Amniotic stem cell (primary cell): ENCODE measurements at regions not wholly inside any gene's neighbourhood (a gene's known extent, or its start where the extent isn't known, plus 50 kb on each side); places are given as distances from the start of the nearest gene placed in this dataset.

Experiments used
- DNase-seq: peaks from one replicate; lab custom pipeline; 2025; lab: John Stamatoyannopoulos, UW

DNA sequence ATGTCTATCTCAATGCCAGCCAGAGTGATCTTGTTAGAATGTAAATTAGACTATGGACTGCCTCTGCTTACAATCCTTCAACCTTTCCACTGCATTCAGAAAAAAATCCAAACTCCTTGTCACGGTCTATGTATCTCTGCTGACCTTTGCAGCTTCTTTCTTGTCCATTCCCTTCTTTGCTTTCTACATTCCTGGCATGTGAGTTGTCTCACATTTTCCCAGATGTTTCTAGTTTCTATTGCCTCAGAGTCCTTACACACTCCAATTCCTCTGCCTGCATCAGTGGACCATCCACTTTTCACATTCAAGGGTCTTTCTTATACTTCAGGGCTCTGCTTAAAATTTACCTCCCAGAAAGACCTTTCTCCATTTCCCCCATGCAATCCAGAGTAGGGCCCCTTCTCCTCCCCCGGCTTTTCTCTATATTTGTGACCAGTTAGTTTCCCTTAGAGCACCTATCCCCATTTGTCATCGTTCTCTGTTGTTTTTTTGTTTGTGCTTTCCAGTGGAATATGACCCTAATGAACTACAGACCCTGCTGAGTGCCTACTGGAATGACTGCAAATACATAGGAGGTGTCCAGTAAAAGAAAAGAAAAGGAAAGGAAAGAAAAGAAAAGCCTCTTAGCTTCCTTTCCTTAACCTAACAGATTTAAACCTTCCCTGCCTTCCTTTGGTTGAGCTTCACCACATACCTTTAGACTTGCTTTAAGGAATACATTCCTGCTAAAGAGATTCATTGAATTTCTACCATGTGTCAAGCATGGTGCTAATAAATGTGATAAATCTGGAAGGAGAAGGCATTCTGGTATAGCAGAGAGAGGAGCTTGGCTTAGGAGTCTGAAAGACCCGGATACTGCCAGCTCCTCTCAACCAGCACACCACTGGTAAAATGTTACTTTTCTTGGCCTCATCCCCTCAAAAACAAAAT lies 102.0 kb downstream of the DIRAS3 start:
- DNase-seq: peak; percentile 36

DNA sequence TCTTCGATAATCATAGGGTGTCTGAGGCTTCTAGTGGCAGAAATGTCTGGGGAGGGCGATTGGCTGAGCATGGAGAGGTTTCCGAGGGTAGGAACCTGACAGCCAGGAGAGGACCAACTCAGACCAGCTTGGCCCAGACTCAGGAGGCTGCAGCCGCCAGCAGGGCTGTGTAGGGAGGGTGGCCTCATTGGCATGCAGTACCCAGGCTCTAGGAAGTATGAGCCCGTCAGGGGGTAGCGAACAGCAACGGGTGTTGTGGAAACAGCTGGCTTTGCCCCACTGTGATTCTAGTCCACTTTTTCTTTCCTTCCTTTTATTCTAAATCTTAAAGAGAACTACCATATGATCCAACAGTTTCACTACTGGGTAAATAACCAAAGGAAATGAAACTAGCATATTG lies 103.3 kb downstream of the DIRAS3 start:
- DNase-seq: no peak

DNA sequence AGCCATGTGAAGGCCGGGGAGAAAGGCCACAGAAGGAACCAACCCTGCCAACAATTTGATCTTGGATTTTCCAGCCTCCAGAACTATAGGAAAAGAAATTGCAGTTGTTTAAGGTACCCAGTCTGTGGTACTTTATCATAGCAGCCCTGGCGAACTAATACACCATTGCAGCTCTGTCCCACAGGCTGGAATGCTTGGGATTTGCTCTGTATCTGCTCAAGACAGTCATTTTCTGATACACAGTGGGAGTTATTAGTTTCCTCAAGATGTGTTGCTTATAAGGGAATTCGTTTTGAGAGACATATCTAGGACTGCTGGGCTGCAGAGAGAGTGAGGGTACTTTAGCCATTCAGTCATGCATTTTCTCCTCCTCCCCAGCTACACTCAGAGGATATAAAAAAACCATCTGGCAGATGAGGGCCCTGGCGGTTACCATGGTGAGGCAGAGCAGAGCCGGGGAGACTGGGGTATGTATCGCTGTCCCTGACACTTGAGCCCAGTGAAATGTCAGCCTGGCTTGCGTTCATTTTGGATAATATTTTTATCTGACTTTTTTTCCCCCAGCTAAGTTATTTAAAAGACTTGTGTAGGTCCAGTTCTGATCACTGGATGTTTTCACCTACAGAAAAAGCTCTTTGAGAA lies 104.6 kb downstream of the DIRAS3 start:
- no peak for DNase-seq

DNA sequence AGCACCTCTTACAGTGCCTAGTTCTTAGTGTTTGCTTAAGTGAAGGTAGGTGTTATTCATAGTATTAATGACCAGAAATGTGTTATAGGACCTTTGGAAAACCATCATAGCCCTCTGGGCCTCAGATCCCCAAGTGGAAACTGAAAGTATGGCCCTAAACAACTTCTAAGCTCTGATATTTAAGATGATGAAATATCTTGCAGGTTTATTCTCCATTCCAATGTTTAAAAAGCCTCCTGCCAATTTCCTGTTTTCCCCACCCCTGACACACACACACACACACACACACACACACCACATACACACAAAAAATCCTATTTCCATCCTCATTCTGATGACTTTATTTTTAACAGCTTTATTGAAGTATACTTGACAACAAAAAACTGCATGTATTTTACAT lies 108.2 kb downstream of the DIRAS3 start:
- no peak for DNase-seq

DNA sequence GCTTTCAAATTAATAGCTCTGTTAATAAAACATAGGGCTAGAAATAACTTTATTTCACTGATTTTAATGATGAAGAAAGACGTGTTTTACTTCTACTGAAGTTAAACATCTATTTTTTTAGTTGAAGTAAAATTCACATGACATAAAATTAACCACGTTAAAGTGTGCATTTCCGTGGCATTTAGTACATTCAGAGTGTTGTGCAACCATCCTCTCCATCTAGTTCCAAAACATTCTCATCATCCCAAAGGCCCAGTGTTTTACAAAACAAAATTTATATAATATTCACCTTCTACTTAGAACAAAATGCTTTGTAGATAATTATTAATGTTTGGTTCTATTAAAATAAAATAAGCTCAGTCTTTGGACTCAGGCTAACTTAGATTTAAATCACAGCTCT lies 108.5 kb upstream of the GNG12 start:
- no peak for DNase-seq

DNA sequence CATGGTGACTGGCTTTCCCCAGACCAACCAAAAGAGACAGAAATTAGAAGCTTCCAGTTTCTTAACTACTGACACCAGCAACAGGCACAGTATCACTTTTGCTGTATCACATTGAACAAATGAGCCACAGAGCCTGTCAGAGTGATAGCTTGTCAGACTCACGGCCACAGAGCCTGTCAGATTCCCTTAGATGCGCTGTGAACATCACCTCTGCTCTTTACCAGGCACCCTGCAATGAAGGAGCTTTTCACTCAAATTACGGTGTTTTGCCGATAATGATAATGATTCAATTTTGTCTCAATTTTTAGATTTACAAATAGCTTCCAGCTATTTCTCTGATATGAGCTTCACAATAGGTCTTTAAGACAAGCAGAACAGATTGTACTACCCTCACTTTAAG lies 107.9 kb upstream of the GNG12 start:
- DNase-seq: no peak

DNA sequence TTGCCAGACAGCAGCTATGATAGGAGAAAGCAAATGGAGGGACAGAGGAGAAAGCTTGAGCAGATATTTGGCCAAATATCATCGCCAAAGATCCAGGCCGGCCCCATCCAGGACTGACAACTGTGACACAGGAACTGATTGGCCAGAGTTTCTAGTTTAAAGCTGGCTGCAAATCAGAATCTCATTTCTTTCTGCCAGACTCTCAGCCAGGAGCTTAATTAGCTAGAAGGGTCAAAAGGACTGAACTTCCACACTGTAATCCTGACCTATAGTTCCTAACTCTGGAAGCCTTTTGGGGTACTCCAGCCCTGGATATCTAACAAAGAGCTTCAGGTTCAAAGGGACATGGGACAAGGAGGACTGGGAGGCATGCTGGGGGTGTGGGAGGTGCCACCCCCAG lies 106.7 kb upstream of the GNG12 start:
- DNase-seq: no peak

DNA sequence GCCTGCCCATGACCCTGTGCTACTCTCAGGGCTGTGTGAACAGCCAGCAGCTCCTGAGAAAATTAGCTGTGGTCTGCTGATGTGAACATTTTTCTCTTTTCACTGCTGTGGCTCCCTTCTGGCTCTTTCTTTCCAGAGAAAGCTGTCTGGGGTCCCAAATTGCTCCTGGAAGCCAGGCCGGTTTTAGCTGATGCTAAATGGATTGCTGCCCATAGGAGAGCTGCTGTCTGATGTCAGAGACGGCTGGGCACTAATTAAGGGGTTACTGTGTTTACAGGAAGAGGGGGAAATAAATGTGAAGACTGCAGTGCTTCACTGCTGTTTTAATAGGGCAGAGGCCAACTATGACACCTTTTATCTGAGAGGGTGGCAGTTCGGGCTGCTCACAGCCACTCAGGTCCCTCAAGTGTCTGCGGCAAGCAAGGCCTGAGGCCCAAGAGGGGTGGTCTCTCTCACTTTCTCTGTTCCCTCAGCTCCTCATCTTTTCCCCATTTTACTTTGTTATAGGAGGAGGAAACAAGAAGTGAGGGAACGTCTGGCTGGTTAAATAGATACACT lies 106.0 kb upstream of the GNG12 start:
- no peak for DNase-seq

DNA sequence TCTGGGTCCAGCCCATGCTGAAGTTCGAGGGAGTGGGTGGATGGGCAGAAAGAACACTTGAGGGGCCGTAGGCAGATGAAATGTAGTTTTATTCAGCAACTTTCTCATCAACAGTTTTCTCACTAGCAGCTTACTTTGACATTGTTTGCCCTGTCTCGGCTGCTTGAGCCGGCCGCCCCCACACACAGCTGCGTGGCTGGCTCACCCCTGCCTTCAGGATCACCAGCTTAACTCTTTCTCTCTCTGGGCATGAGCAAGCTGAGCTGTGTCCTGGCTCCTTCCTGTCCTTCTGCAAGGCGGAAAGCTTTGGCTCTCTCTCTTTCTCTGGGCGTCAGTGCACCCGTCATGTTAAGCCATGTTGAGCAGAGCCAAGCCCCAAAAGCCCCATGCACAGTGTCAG lies 104.4 kb upstream of the GNG12 start:
- DNase-seq: no peak

DNA sequence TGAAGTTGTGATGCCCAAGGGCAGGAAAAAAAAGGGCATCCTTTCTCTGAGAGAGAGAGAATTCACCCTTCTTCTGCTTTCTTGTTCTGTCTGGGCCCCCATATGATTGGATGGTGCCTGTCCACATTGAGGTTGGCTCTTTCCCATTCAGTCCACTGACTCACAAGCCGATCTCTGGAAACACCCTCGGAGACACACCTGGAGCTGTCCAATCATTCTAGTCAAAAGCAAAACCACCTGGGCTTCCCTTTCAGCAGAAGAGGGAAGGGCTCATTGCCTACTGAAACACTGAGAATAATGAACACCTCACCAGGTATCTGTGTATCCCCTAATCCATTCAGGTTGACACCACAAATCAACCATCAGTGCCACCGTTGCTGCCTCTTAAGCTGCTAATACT lies 103.7 kb upstream of the GNG12 start:
- no peak for DNase-seq

DNA sequence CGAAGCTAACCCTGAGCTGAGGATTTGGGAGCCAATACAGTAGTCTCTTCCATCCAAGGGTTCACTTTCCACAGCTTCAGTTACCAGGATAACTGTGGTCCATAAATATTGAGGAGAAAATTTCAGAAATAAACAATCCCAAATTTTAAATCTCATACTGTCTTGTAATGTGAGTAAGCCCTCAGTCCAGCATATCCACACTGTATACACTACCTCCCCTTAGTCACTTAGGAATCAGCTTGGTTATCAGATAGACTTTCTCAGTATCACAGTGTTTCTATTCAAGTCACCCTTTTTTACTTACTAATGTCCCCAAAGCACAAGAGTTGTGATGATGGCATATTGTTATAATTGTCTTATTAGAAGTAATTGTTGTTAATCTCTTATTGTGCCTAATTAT lies 102.3 kb upstream of the GNG12 start:
- DNase-seq: no peak

DNA sequence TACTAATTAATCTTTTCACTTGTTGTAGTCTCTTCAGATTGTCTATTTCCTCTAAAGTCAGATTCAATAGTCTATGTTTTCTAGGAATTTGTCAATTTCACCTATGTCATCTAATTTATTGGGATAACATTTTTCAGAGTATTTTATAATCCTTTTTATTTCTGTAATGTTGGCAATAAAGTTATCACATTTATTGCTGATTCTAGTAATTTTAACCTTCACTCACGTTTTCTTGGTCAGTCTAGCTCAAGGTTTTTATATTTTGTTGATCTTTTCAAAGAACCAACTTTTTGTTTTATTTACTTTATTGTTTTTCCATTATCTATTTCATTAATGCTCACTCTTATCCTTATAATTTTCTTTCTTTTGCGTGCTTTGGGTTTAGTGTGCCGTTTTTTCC lies 97.9 kb upstream of the GNG12 start:
- DNase-seq: no peak

DNA sequence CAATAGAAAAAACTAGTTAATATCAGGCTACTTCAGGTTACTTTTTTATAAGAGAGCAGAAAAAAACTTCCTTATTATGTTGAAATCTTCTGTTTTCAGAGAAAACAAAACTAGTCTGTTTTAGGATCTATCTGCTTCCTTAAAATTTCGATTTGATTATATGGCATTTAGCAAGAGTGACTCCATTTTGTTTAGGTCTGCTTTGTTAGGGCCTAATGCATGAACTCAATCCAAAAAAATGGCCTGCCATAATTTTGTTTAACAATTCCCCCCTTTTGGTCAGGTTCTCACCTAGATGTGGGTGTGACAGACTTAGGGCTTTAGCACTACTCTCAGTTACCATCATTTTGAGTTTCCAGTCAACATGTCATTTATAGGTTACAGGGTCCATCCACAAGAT lies 89.8 kb upstream of the GNG12 start:
- no peak for DNase-seq

DNA sequence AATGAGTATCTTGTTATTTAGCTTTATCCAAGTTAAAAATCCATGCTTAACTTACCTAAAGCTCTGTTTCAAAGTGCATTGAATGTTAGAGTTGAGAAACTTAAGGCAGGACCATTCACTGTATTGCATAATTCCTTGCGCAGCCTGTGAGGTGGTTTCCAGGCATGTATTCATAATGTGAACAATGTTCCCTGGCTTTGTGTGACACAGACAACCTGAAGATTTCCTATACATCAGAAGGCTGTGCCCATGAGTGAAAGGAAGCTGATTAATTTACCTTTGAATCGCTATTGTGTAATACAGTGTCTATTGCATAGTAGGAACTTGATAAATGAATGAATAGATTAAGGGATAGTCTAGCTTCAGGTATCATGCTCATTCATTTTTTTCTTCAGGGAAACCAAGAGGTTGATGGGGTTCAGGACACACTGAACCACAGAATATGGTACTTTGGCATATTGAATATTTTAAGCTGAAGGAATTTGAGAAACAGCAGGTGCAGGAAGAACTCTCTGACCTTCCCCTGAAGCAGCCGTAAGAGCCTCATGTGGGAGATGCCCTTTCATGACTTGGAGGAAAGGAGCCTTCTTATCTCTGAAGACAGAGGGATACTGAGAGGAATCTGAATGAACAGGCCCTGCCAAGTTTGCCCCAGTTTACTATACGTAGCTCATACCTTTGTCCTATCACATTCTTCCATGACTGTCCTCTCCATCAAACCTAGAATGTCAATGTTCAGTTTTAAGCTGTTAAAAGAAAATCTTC lies 88.6 kb upstream of the GNG12 start:
- no peak for DNase-seq

DNA sequence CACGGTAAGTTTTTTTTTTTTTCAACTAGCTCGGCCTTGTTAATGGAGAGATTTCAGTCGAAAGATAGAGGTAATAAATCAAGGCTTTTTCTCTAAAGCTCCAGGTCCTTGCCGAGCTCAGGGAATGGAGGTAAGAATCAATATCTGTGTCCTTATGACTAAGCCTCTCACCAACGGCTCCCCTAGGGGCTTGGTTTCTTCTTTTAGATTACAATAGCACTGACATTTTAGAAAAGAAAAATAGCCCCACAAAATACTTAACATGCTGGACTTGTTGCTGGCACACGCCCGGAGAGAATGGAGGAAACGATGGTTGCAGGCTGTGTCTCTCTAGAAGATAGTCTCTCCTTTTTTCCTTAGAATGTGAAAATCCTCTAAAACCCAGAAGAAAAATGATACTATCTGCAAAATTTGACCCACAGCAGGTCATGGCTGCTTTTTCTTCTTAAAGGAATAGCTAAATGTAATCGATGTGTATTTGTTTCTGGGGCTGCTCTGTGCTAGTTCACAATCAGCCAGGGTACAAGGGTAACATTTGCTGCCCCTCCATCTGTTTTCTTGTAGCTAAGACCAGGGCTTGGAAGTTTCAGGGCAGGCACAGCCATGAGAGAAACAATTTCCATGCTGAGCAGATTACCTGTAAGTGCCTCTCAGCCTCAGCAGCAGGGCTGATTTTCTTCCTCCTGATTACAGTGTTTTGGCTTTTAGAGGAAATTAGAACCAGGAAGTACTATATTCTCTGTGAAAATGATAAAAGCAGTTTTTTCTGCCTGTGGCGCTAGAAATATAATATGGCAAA lies 86.2 kb upstream of the GNG12 start:
- DNase-seq: no peak

DNA sequence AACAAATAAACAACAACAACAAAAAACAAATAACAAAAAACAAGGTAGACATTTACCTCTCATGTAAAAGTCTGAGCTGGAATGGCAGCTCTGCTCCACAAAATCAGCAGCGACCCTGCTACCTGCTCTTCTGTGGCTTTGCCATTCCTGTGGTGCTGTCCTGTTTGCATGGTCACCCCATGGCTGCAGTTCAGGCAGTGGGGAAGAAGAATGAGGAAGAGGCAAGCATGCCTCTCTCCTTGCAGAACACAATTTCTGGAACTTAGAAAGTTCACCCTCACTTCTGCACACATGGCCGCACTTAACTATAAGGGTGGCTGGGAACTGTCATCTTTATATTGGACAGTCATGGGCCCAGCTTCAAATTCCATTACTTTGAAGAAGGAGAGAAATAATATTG lies 84.8 kb upstream of the GNG12 start:
- no peak for DNase-seq

DNA sequence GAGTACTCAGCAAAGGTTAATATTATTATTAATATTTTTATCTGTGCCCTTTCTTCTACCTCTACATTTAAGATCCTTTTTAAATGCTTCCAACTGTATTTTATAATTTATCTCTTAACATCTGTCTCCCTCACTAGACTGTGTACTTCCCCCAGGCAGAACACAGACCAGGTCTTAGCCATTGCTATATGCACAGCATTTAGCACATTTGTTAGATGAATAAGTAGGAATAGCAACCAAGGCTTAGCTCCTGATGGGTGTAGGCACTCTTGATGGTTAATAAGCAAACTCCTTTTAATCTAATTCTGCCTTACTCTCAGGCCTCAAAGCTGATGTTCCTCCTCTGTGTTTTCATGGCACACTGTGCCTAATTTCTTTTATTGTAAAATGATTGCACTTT lies 83.7 kb upstream of the GNG12 start:
- DNase-seq: no peak

DNA sequence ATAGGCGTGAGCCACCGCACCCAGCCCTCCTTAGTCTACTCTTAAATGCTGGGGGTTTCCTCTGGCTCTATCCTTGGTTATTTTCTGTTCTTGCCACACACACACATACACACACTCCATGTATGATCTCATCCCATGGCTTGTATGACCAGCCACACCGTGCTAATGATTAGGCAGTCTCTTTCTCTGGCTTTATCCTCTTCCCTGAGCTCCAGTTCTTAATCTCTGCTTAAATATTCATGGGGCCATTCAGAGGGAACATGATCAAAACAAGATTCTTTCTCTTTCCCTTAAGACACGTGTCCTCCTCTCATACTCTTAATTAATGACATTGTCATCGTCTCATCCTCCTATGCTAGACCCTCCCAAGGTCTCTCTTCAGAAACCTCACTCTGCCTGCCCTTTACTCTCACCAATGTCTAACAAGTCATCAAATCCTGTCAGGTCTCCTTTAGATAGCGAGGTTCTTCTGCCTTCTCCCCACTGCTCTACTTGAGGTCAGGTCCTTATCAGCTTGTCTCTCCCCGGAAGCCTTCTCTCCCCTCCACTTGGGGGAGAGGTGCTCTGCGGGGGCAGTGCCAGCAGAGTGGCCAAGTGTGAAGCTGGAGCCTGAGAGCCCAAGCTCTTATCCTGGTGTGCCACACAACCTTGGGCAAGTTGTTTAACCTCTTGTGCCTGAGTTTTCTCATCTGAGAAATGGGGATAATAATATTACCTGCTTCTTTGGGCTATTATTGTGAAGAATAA lies 83.0 kb upstream of the GNG12 start:
- DNase-seq: no peak

DNA sequence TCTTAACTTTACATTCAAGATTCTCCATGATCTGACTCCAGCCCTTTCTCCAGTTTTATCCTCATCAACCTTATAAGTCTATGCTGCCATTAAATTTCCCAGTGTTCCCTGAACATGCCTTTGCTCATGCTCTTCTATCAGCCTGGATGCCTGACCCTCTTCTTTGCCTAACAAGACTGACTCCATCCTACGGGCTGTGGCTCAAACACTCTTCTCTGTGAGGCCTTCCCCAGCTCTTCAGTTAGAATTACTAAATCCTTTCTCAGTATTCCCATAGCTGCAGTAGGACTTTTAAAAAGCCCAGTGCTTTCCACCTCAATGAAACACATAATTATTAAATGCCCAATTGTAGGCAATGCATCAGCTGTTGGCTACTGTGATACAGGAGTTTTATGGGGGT lies 76.5 kb upstream of the GNG12 start:
- no peak for DNase-seq

DNA sequence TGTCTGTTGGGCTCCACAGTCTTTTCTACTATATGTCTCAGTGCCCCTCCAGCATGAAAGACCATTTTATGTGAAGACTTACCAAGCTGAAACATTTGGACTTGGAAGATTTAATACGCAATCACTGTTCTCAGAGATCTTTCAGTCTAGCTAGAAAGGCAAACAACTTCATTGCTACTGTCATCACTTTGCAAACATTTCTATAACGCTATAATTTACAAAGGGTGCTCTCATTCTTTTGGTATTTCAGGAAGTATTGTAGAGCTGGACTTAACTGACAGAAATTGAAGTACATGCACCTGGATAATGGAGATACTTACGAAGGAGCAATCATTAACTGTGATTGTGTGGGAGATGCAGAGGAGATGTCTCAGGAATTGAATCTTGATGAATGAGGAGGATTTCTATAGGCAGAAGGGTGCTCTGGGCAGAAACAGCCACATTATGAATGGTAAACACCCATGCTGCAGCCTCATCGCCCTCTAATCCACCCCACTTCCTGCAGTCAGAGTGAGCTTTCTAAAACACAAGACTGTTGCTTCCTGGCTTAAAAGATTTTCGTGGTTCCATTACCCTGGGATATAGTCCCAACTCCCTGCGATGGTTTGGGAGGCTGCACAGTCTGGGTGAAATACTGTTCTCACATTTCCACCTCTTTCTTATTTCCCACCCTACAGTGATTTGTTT lies 75.1 kb upstream of the GNG12 start:
- DNase-seq: no peak
